Gastrocnemius medialis (tissue), 4 donors: ENCODE measurements at regions not wholly inside any gene's neighbourhood (a gene's known extent, or its start where the extent isn't known, plus 50 kb on each side); places are given as distances from the start of the nearest gene placed in this dataset.

Experiments
- CTCF ChIP-seq, 5 experiments: fragments of 450-650 bp in 3 of 5; fragments of 200-600 bp in 2 of 5; sonication (generic) in 2 of 5; IDR thresholded peaks in 4 of 5; conservative IDR thresholded peaks in 1 of 5; 1 replicate in 4 of 5; 2 replicates in 1 of 5; pipeline ENCODE4 v1.5.1; 2016 to 2019; ENCODE audit warnings: antibody characterized with exemption in 5 of 5, mild to moderate bottlenecking in 3 of 5, moderate library complexity in 3 of 5
- POLR2A ChIP-seq, 2 donors: fragments of 450-650 bp; IDR thresholded peaks; one replicate each; pipeline ENCODE4 v1.6.1; 2017; ENCODE audit warnings: antibody characterized with exemption in 2 of 2, mild to moderate bottlenecking in 2 of 2, moderate library complexity in 2 of 2

- TF ChIP-seq CTCF (IDR thresholded peaks at IDR 0.05 in 4 of 5, conservative IDR thresholded peaks at IDR 0.05 in 1 of 5) (no peak), POLR2A (IDR thresholded peaks at IDR 0.05) (no peak)
These were observed 253.1 kb downstream of the PTEN start for GRCh38 chr10:88116481-88116880.
